ENCODE measurements at regions not wholly inside any gene's neighbourhood (a gene's known extent, or its start where the extent isn't known, plus 50 kb on each side); places are given as distances from the start of the nearest gene placed in this dataset.
"Not testable (repeated sequence)": the region's sequence is repeated elsewhere in the genome, so short reads cannot be mapped to it uniquely, and the experiment has no call there.

- Mint-ChIP-seq H3K36me3 (no peaks in the 10 kb centered on the region), H3K27ac (no peak overlapping the region)
- no peak for DNase-seq (ENCODE audit: low spot score in 2 of 2)
These were observed 560.7 kb downstream of the KCNJ18 start for GRCh38 chr17:22253007-22253406.

GRCh38 chr17:22265807-22266206, 573.5 kb downstream of the KCNJ18 start:
- no peaks in the 10 kb centered on the region for H3K27me3 Mint-ChIP-seq
- no peaks in the 10 kb centered on the region for H3K36me3 Mint-ChIP-seq
- no peak for DNase-seq (ENCODE audit: low spot score in 2 of 2)
- no peak overlapping the region for H3K4me3 Mint-ChIP-seq
- no peak for ATAC-seq (ENCODE audit: low read depth)
- no peaks in the 10 kb centered on the region for H3K9me3 Mint-ChIP-seq
- no peak overlapping the region for H3K27ac Mint-ChIP-seq
- no peaks in the 10 kb centered on the region for H3K4me1 Mint-ChIP-seq

More at GRCh38 chr17:22253007-22253406, 560.7 kb downstream of the KCNJ18 start:
- no peaks in the 10 kb centered on the region for H3K9me3 Mint-ChIP-seq
- H3K4me1 Mint-ChIP-seq = no peaks in the 10 kb centered on the region
- no peaks in the 10 kb centered on the region for H3K27me3 Mint-ChIP-seq
- ATAC-seq (ENCODE audit: low read depth) = no peak
- no peak overlapping the region for H3K4me3 Mint-ChIP-seq

GRCh38 chr17:22266231-22266630, 573.9 kb downstream of the KCNJ18 start:
- Mint-ChIP-seq H3K36me3 (no peaks in the 10 kb centered on the region), H3K9me3 (no peaks in the 10 kb centered on the region), H3K4me1 (no peaks in the 10 kb centered on the region), H3K4me3 (no peak overlapping the region), H3K27me3 (no peaks in the 10 kb centered on the region), H3K27ac (no peak overlapping the region)
- ATAC-seq (ENCODE audit: low read depth) = no peak
- no peak for DNase-seq (ENCODE audit: low spot score in 2 of 2)

GRCh38 chr17:22267019-22267418, 574.7 kb downstream of the KCNJ18 start:
- Mint-ChIP-seq H3K9me3 (no peaks in the 10 kb centered on the region), H3K4me1 (no peaks in the 10 kb centered on the region), H3K36me3 (no peaks in the 10 kb centered on the region), H3K4me3 (no peak overlapping the region), H3K27ac (no peak overlapping the region), H3K27me3 (no peaks in the 10 kb centered on the region)
- ATAC-seq (ENCODE audit: low read depth) (no peak), DNase-seq (ENCODE audit: low spot score in 2 of 2) (no peak)

- H3K4me3 Mint-ChIP-seq = no peak overlapping the region
- no peak overlapping the region for H3K27ac Mint-ChIP-seq
- no peaks in the 10 kb centered on the region for H3K4me1 Mint-ChIP-seq
- no peaks in the 10 kb centered on the region for H3K36me3 Mint-ChIP-seq
- DNase-seq (ENCODE audit: low spot score in 2 of 2) (no peak), ATAC-seq (ENCODE audit: low read depth) (no peak)
- H3K27me3 Mint-ChIP-seq = peaks cover 3% of the 10 kb centered on the region
- no peaks in the 10 kb centered on the region for H3K9me3 Mint-ChIP-seq
These were observed 576.0 kb downstream of the KCNJ18 start for GRCh38 chr17:22268214-22268911.

- H3K27ac Mint-ChIP-seq = no peak overlapping the region
- H3K4me1 Mint-ChIP-seq = no peaks in the 10 kb centered on the region
- H3K4me3 Mint-ChIP-seq = no peak overlapping the region
- H3K27me3 Mint-ChIP-seq = peaks cover 3% of the 10 kb centered on the region
- no peak for DNase-seq (ENCODE audit: low spot score in 2 of 2)
- H3K9me3 Mint-ChIP-seq = no peaks in the 10 kb centered on the region
- ATAC-seq (ENCODE audit: low read depth) = no peak
- no peaks in the 10 kb centered on the region for H3K36me3 Mint-ChIP-seq
These were observed 576.5 kb downstream of the KCNJ18 start for GRCh38 chr17:22268912-22269220.

- Mint-ChIP-seq H3K4me3 (no peak overlapping the region), H3K27ac (no peak overlapping the region), H3K4me1 (no peaks in the 10 kb centered on the region), H3K9me3 (no peaks in the 10 kb centered on the region), H3K36me3 (no peaks in the 10 kb centered on the region), H3K27me3 (peaks cover 3% of the 10 kb centered on the region)
- ATAC-seq (ENCODE audit: low read depth) (no peak), DNase-seq (ENCODE audit: low spot score in 2 of 2) (no peak)
These were observed 578.1 kb downstream of the KCNJ18 start for GRCh38 chr17:22270381-22270780.

- ATAC-seq (ENCODE audit: low read depth); DNase-seq (ENCODE audit: low spot score in 2 of 2); H3K4me3 Mint-ChIP-seq; H3K27me3 Mint-ChIP-seq; H3K27ac Mint-ChIP-seq; H3K9me3 Mint-ChIP-seq; H3K4me1 Mint-ChIP-seq; H3K36me3 Mint-ChIP-seq: not testable (repeated sequence)
These were observed 578.5 kb downstream of the KCNJ18 start for GRCh38 chr17:22270809-22271208.

GRCh38 chr17:22272363-22273146, 580.2 kb downstream of the KCNJ18 start:
- Mint-ChIP-seq H3K9me3 (peaks cover 2% of the 10 kb centered on the region), H3K27ac (no peak overlapping the region), H3K4me1 (no peaks in the 10 kb centered on the region), H3K36me3 (no peaks in the 10 kb centered on the region), H3K27me3 (peaks cover 3% of the 10 kb centered on the region), H3K4me3 (no peak overlapping the region)
- DNase-seq (ENCODE audit: low spot score in 2 of 2) = no peak
- ATAC-seq (ENCODE audit: low read depth) = no peak

GRCh38 chr17:22273308-22273707, 581.0 kb downstream of the KCNJ18 start:
- ATAC-seq (ENCODE audit: low read depth) = no peak
- Mint-ChIP-seq H3K4me3 (no peak overlapping the region), H3K9me3 (peaks cover 2% of the 10 kb centered on the region), H3K27me3 (peaks cover 3% of the 10 kb centered on the region), H3K4me1 (no peaks in the 10 kb centered on the region), H3K27ac (no peak overlapping the region), H3K36me3 (no peaks in the 10 kb centered on the region)
- no peak for DNase-seq (ENCODE audit: low spot score in 2 of 2)

GRCh38 chr17:22277595-22277994, 585.3 kb downstream of the KCNJ18 start:
- ATAC-seq (ENCODE audit: low read depth) = no peak
- Mint-ChIP-seq H3K9me3 (peaks cover 2% of the 10 kb centered on the region), H3K27me3 (no peaks in the 10 kb centered on the region), H3K27ac (no peak overlapping the region), H3K4me1 (no peaks in the 10 kb centered on the region), H3K4me3 (no peak overlapping the region), H3K36me3 (no peaks in the 10 kb centered on the region)
- no peak for DNase-seq (ENCODE audit: low spot score in 2 of 2)

GRCh38 chr17:22278302-22279275, 586.3 kb downstream of the KCNJ18 start:
- no peak overlapping the region for H3K27ac Mint-ChIP-seq
- H3K4me3 Mint-ChIP-seq = no peak overlapping the region
- no peak for DNase-seq (ENCODE audit: low spot score in 2 of 2)
- no peak for ATAC-seq (ENCODE audit: low read depth)
- H3K36me3 Mint-ChIP-seq = no peaks in the 10 kb centered on the region
- H3K4me1 Mint-ChIP-seq = no peaks in the 10 kb centered on the region
- no peaks in the 10 kb centered on the region for H3K27me3 Mint-ChIP-seq
- H3K9me3 Mint-ChIP-seq = peaks cover 5% of the 10 kb centered on the region

GRCh38 chr17:22286337-22287041, 594.2 kb downstream of the KCNJ18 start:
- no peaks in the 10 kb centered on the region for H3K4me1 Mint-ChIP-seq
- no peaks in the 10 kb centered on the region for H3K36me3 Mint-ChIP-seq
- peaks cover 3% of the 10 kb centered on the region for H3K9me3 Mint-ChIP-seq
- no peak for ATAC-seq (ENCODE audit: low read depth)
- DNase-seq (ENCODE audit: low spot score in 2 of 2) = no peak
- no peak overlapping the region for H3K4me3 Mint-ChIP-seq
- H3K27me3 Mint-ChIP-seq = no peaks in the 10 kb centered on the region
- H3K27ac Mint-ChIP-seq = no peak overlapping the region

Data from memory B cell (primary cell).